ENCODE measurements at regions not wholly inside any gene's neighbourhood (a gene's known extent, or its start where the extent isn't known, plus 50 kb on each side); places are given as distances from the start of the nearest gene placed in this dataset.

DNA sequence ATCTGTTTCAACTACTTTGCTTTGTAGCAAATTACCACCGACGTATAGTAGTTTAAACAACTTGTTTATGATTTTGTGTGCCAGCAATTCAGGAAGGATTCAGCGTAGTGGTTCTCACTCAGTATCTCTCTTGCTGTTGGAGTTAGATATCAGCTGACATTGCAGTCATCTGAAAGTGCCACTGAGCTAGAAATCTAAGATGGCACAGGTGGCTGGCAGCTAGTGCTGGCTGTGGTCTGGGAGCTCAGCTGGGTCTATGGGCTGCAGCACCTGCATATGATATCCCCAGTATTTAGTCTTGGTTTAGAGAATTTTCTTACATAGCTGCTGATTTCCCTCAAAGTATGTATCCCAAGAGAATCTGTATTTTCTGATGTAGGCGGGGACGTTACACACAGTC, 235.6 kb downstream of the SCG2 start:
- H2BK12ac ChIP-seq (ENCODE audit: insufficient read length, low read depth, low read length): no peak overlapping the region
- no peaks in the 10 kb centered on the region for H3K9me3 ChIP-seq (ENCODE audit: control insufficient read depth, low read depth, low read length)
- no peak for DNase-seq
- H3K4me1 Mint-ChIP-seq: no peaks in the 10 kb centered on the region
- H4K91ac ChIP-seq (ENCODE audit: insufficient read length, low read depth, low read length): no peak overlapping the region
- H3K56ac ChIP-seq (ENCODE audit: insufficient read length, low read depth, low read length): no peak overlapping the region
- H3K27ac ChIP-seq (ENCODE audit: insufficient read length, low read depth, low read length): no peak overlapping the region
- no peaks in the 10 kb centered on the region for H3K79me1 ChIP-seq (ENCODE audit: insufficient read depth, low read depth, low read length, poor library complexity, severe bottlenecking)
- no peaks in the 10 kb centered on the region for H3K36me3 Mint-ChIP-seq (ENCODE audit: insufficient read depth in 1 of 3, low read depth in 3 of 3)
- WGBS (ENCODE audit: extremely low coverage, insufficient read length, low lambda C conversion rate): no CpG with 5 or more reads among the region's 5 CpGs
- no peak overlapping the region for H4K5ac ChIP-seq (ENCODE audit: insufficient read length, low read depth, low read length)
- H3K14ac ChIP-seq (ENCODE audit: insufficient read depth, low read length): no peak overlapping the region
- H4K20me1 ChIP-seq (ENCODE audit: control insufficient read depth, insufficient read depth, insufficient read length): no peaks in the 10 kb centered on the region
- no peaks in the 10 kb centered on the region for H3K9me3 Mint-ChIP-seq
- no peak overlapping the region for H3T11ph ChIP-seq (ENCODE audit: low read length)
- no peak overlapping the region for H3K4me3 Mint-ChIP-seq
- no peak overlapping the region for H3K18ac ChIP-seq (ENCODE audit: insufficient read length, low read depth, low read length)
- H2BK20ac ChIP-seq (ENCODE audit: low read depth, low read length, poor library complexity, severe bottlenecking): no peak overlapping the region
- H2BK5ac ChIP-seq (ENCODE audit: insufficient read length, low read length): no peak overlapping the region
- no peak overlapping the region for H4K8ac ChIP-seq (replicated peaks; ENCODE audit: insufficient read length, low read depth, low read length)
- no peak overlapping the region for H3K4me2 ChIP-seq (ENCODE audit: insufficient read depth, insufficient read length, low read length)
- no peak overlapping the region for H3K4ac ChIP-seq (ENCODE audit: low read depth, low read length)
- no peak overlapping the region for H2BK120ac ChIP-seq (ENCODE audit: low read depth, low read length, poor library complexity, severe bottlenecking)
- H3K27ac Mint-ChIP-seq: no peak overlapping the region
- H2AK5ac ChIP-seq (ENCODE audit: insufficient read length, low read length): no peak overlapping the region
- H3K79me2 ChIP-seq (ENCODE audit: insufficient read depth, low read length): no peaks in the 10 kb centered on the region
- no peak overlapping the region; the same call in 1 of the 2 replicates for H2BK15ac ChIP-seq (ENCODE audit: low read depth, low read length)
- no peak overlapping the region for H3K9ac ChIP-seq (ENCODE audit: extremely low read depth, insufficient read length, low read length)
- H3K23me2 ChIP-seq (ENCODE audit: insufficient read length, low read depth, low read length, poor library complexity, severe bottlenecking): no peaks in the 10 kb centered on the region
- H2AFZ ChIP-seq (ENCODE audit: low read length): no peak overlapping the region
- H3K4me1 ChIP-seq (ENCODE audit: insufficient read depth, low read length): no peaks in the 10 kb centered on the region
- H3K23ac ChIP-seq (ENCODE audit: insufficient read length, low read depth, low read length): no peak overlapping the region
- TF ChIP-seq, protein P1, sequence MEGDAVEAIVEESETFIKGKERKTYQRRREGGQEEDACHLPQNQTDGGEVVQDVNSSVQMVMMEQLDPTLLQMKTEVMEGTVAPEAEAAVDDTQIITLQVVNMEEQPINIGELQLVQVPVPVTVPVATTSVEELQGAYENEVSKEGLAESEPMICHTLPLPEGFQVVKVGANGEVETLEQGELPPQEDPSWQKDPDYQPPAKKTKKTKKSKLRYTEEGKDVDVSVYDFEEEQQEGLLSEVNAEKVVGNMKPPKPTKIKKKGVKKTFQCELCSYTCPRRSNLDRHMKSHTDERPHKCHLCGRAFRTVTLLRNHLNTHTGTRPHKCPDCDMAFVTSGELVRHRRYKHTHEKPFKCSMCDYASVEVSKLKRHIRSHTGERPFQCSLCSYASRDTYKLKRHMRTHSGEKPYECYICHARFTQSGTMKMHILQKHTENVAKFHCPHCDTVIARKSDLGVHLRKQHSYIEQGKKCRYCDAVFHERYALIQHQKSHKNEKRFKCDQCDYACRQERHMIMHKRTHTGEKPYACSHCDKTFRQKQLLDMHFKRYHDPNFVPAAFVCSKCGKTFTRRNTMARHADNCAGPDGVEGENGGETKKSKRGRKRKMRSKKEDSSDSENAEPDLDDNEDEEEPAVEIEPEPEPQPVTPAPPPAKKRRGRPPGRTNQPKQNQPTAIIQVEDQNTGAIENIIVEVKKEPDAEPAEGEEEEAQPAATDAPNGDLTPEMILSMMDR (conservative IDR thresholded peaks at IDR 0.05): no peak
- no peaks in the 10 kb centered on the region for H3K27me3 ChIP-seq (ENCODE audit: insufficient read depth, low read length)
- H3K27me3 Mint-ChIP-seq (ENCODE audit: low read depth): peaks cover 6% of the 10 kb centered on the region

Measured in H9 (cell line).